A673 (cell line): ENCODE measurements at regions not wholly inside any gene's neighbourhood (a gene's known extent, or its start where the extent isn't known, plus 50 kb on each side); places are given as distances from the start of the nearest gene placed in this dataset.

Experiments
- EZH2 ChIP-seq: fragments of 200-600 bp; sonication (generic); IDR thresholded peaks from 2 replicates; pipeline ENCODE4 v1.6.1; 2017; ENCODE audit warnings: borderline replicate concordance, low read depth, mild to moderate bottlenecking, mixed read lengths, antibody characterized with exemption, low read length; ENCODE audit not compliant: poor library complexity, severe bottlenecking
- TF ChIP-seq, protein P1 (sequence below): fragments of 300-800, 200-600 bp; sonication (generic); conservative IDR thresholded peaks from 2 replicates; pipeline ENCODE4 v1.5.1; 2017; ENCODE audit warnings: low read depth, mild to moderate bottlenecking, antibody characterized with exemption, low read length, moderate library complexity, mixed read lengths

- TF ChIP-seq, protein P1, sequence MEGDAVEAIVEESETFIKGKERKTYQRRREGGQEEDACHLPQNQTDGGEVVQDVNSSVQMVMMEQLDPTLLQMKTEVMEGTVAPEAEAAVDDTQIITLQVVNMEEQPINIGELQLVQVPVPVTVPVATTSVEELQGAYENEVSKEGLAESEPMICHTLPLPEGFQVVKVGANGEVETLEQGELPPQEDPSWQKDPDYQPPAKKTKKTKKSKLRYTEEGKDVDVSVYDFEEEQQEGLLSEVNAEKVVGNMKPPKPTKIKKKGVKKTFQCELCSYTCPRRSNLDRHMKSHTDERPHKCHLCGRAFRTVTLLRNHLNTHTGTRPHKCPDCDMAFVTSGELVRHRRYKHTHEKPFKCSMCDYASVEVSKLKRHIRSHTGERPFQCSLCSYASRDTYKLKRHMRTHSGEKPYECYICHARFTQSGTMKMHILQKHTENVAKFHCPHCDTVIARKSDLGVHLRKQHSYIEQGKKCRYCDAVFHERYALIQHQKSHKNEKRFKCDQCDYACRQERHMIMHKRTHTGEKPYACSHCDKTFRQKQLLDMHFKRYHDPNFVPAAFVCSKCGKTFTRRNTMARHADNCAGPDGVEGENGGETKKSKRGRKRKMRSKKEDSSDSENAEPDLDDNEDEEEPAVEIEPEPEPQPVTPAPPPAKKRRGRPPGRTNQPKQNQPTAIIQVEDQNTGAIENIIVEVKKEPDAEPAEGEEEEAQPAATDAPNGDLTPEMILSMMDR: no peak
- TF ChIP-seq EZH2: no peak
Observed at GRCh38 chr1:208603721-208604120, 359.5 kb upstream of the PLXNA2 start.
